ENCODE measurements at regions not wholly inside any gene's neighbourhood (a gene's known extent, or its start where the extent isn't known, plus 50 kb on each side); places are given as distances from the start of the nearest gene placed in this dataset.
A peak's percentile ranks its signal among the peaks of the same experiment; 100 is the strongest.

DNA sequence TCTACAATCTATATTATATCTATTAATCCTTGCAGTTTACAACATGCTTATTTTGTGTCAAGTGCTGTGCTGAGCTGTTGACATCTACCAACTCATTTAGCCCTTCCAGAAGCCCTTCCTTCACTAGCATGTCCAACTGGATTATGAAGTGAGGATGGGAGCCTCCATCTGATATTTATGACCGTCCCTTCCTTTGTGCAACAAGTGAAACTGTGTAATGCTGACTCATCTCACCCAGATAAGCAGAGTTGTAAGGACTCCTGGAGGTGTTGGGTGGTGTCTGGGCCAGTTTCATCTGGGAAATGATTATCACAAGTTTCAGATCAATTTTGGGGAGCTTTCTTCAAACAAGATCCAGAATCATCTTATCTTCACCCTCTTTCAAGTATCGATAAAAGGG is 156.6 kb upstream of the ETAA1 start:
- peak; percentile 32 for DNase-seq

DNA sequence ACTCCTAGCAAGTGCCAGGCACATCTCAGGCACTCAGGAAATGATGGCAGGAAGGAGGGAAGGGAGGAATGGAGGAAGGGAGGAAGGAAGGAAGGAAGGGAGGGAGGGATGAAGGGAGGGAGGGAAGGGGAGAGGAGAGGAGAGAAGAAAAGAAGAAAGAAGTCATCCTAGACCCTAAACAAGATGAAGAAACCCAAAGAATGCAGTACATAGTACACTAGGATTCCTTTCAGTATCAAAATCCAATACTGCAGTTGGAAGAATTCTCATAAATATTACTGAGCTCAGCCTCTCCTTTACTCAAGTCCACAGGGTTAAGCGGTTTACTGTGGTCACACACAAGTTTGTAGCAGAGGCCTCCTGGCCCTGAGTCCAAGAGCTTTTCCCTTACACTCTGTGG is 155.7 kb upstream of the ETAA1 start:
- Histone ChIP-seq H3K36me3 (replicated peaks) (no peaks in the 10 kb centered on the region), H3K27me3 (replicated peaks) (no peaks in the 10 kb centered on the region), H3K4me3 (ENCODE audit: low read depth, low read length) (no peak overlapping the region), H3K27ac (no peak overlapping the region)
- in situ Hi-C loops (cut with HindIII; ENCODE audit: low pct_ligation_motif_present, low sequenced_read_pairs) = no loop called here
- DNase-seq = no peak
- TF ChIP-seq, protein P1, sequence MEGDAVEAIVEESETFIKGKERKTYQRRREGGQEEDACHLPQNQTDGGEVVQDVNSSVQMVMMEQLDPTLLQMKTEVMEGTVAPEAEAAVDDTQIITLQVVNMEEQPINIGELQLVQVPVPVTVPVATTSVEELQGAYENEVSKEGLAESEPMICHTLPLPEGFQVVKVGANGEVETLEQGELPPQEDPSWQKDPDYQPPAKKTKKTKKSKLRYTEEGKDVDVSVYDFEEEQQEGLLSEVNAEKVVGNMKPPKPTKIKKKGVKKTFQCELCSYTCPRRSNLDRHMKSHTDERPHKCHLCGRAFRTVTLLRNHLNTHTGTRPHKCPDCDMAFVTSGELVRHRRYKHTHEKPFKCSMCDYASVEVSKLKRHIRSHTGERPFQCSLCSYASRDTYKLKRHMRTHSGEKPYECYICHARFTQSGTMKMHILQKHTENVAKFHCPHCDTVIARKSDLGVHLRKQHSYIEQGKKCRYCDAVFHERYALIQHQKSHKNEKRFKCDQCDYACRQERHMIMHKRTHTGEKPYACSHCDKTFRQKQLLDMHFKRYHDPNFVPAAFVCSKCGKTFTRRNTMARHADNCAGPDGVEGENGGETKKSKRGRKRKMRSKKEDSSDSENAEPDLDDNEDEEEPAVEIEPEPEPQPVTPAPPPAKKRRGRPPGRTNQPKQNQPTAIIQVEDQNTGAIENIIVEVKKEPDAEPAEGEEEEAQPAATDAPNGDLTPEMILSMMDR (IDR thresholded peaks at IDR 0.05; ENCODE audit: low read depth, low read length, missing control alignments) = no peak

More for the DNA sequence above, 156.6 kb upstream of the ETAA1 start:
- in situ Hi-C loops (cut with HindIII; ENCODE audit: low pct_ligation_motif_present, low sequenced_read_pairs) = no loop called here
- no peaks in the 10 kb centered on the region for H3K36me3 ChIP-seq (replicated peaks)
- no peaks in the 10 kb centered on the region for H3K27me3 ChIP-seq (replicated peaks)
- H3K27ac ChIP-seq = no peak overlapping the region
- no peak overlapping the region for H3K4me3 ChIP-seq (ENCODE audit: low read depth, low read length)
- TF ChIP-seq, protein P1 (IDR thresholded peaks at IDR 0.05; ENCODE audit: low read depth, low read length, missing control alignments) = no peak

DNA sequence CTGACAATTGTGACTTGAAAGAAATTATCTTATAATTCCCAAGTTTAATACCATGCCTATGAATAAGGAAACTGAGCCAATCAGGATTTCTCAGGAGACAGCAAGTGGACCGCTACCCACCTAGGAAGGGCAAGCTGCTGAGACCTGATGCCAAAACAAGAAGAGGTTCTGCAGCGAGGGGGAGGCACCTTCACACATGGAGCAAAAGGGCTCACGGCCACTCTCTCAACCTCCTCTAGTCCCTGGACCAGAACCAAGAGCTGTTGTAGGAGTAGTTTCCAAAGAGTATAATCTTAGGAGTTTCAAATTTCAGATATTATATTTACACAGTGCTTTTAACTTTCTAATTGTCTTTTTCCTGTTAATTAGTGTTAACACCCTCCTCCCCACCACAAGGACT is 154.7 kb upstream of the ETAA1 start:
- H3K4me3 ChIP-seq (ENCODE audit: low read depth, low read length) = no peak overlapping the region
- TF ChIP-seq, protein P1 (IDR thresholded peaks at IDR 0.05; ENCODE audit: low read depth, low read length, missing control alignments) = no peak
- in situ Hi-C loops (cut with HindIII; ENCODE audit: low pct_ligation_motif_present, low sequenced_read_pairs) = no loop called here

DNA sequence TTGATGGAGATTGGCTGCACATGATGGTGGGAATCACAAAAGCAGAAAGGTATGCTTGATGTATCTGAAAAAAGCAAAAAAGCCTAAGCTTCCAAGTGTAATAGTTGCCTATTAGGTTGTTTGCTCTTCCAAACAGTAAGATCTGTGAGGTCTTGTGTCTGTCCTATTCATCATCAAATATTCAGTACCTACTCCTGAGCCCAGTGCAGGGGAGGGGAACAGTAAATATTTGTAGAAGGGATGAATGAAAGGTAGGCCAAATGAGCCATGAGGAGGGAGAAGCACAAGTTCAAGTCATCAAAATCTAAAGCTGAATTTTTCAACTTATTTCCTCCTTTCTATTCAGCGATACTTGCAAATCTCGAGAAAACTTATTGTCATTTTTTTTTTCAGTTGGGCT is 153.2 kb upstream of the ETAA1 start:
- DNase-seq = no peak
- Histone ChIP-seq H3K27ac (no peak overlapping the region), H3K27me3 (replicated peaks) (no peaks in the 10 kb centered on the region), H3K4me3 (ENCODE audit: low read depth, low read length) (no peak overlapping the region), H3K36me3 (replicated peaks) (no peaks in the 10 kb centered on the region)
- TF ChIP-seq, protein P1 (IDR thresholded peaks at IDR 0.05; ENCODE audit: low read depth, low read length, missing control alignments) = no peak
- in situ Hi-C loops (cut with HindIII; ENCODE audit: low pct_ligation_motif_present, low sequenced_read_pairs) = no loop called here

More for the DNA sequence above, 154.7 kb upstream of the ETAA1 start:
- H3K36me3 ChIP-seq (replicated peaks) = no peaks in the 10 kb centered on the region
- no peaks in the 10 kb centered on the region for H3K27me3 ChIP-seq (replicated peaks)
- no peak overlapping the region for H3K27ac ChIP-seq
- DNase-seq = no peak

DNA sequence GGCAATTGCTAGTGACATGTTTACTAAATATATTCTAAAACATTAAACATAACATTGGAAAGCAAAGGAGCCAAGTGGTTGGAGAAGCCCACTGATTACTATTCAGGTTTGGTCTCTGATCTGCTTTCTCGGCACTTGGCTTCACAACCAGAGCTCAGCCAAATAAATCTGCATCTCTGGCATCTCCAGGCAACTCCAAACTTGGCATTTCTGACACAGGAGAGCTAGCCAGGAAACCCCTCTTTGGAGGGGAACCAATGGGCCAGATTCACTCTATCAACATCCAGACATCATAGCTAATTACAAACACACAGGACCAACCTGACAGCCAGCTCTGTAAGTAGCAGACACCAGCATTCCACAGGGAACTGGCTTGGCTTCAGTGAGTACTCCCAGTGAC is 150.3 kb upstream of the ETAA1 start:
- no peak for DNase-seq
- Histone ChIP-seq H3K27me3 (replicated peaks) (no peaks in the 10 kb centered on the region), H3K27ac (no peak overlapping the region), H3K4me3 (ENCODE audit: low read depth, low read length) (no peak overlapping the region), H3K36me3 (replicated peaks) (no peaks in the 10 kb centered on the region)
- in situ Hi-C loops (cut with HindIII; ENCODE audit: low pct_ligation_motif_present, low sequenced_read_pairs) = no loop called here
- TF ChIP-seq, protein P1 (IDR thresholded peaks at IDR 0.05; ENCODE audit: low read depth, low read length, missing control alignments) = no peak

DNA sequence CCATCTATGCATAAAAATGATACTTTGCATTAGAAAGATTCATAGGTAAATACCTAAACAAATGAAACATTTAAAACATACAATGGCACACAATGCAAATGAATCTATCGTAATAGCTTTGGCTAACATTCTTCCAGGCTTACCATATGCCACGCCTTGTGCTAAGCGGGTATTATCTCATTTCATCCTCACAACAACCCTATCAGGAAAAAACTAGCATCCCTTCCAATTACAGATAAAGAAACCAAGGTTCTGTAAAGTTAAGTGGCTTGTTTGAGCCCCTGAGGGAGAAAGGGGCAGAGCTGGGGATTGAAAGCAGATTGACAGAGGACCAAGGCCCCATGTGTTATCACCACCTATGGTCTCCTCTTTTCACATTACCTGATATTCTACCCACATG is 145.4 kb upstream of the ETAA1 start:
- in situ Hi-C loops (cut with HindIII; ENCODE audit: low pct_ligation_motif_present, low sequenced_read_pairs) = no loop called here
- TF ChIP-seq, protein P1 (IDR thresholded peaks at IDR 0.05; ENCODE audit: low read depth, low read length, missing control alignments) = no peak
- H3K27ac ChIP-seq = no peak overlapping the region
- DNase-seq = no peak
- H3K36me3 ChIP-seq (replicated peaks) = no peaks in the 10 kb centered on the region
- no peaks in the 10 kb centered on the region for H3K27me3 ChIP-seq (replicated peaks)
- no peak overlapping the region for H3K4me3 ChIP-seq (ENCODE audit: low read depth, low read length)
